ENCODE measurements at regions not wholly inside any gene's neighbourhood (a gene's known extent, or its start where the extent isn't known, plus 50 kb on each side); places are given as distances from the start of the nearest gene placed in this dataset.

GRCh38 chr4:32400870-32401269, 1680.7 kb downstream of the PCDH7 start:
- Histone ChIP-seq H3K27me3 (ENCODE audit: control insufficient read depth, insufficient read depth, low read length) (no peaks in the 10 kb centered on the region), H2AFZ (no peak overlapping the region), H3K9me3 (ENCODE audit: control insufficient read depth, low read length) (no peaks in the 10 kb centered on the region), H3K27ac (no peak overlapping the region), H3K4me1 (no peaks in the 10 kb centered on the region), H3K36me3 (ENCODE audit: control insufficient read depth, insufficient read depth, low read length) (no peaks in the 10 kb centered on the region), H3K9ac (no peak overlapping the region), H3K4me3 (ENCODE audit: low read depth, low read length) (no peak overlapping the region), H3K4me2 (ENCODE audit: low read length) (no peak overlapping the region), H3K79me2 (no peaks in the 10 kb centered on the region)
- TF ChIP-seq CTCF (IDR thresholded peaks at IDR 0.05): no peak

GRCh38 chr4:32417113-32417704, 1697.0 kb downstream of the PCDH7 start:
- no peak overlapping the region for H2AFZ ChIP-seq
- H3K4me3 ChIP-seq (ENCODE audit: low read depth, low read length): no peak overlapping the region
- no peak for TF ChIP-seq CTCF (IDR thresholded peaks at IDR 0.05)
- no peak overlapping the region for H3K27ac ChIP-seq
- no peaks in the 10 kb centered on the region for H3K27me3 ChIP-seq (ENCODE audit: control insufficient read depth, insufficient read depth, low read length)
- H3K9ac ChIP-seq: no peak overlapping the region
- H3K4me1 ChIP-seq: no peaks in the 10 kb centered on the region
- H3K9me3 ChIP-seq (ENCODE audit: control insufficient read depth, low read length): no peaks in the 10 kb centered on the region
- H3K79me2 ChIP-seq: no peaks in the 10 kb centered on the region
- H3K36me3 ChIP-seq (ENCODE audit: control insufficient read depth, insufficient read depth, low read length): no peaks in the 10 kb centered on the region
- no peak overlapping the region for H3K4me2 ChIP-seq (ENCODE audit: low read length)

- Histone ChIP-seq H3K36me3 (ENCODE audit: control insufficient read depth, insufficient read depth, low read length) (no peaks in the 10 kb centered on the region), H3K4me3 (ENCODE audit: low read depth, low read length) (no peak overlapping the region), H3K27ac (no peak overlapping the region), H3K9ac (no peak overlapping the region), H2AFZ (no peak overlapping the region), H3K9me3 (ENCODE audit: control insufficient read depth, low read length) (no peaks in the 10 kb centered on the region), H3K79me2 (no peaks in the 10 kb centered on the region), H3K4me2 (ENCODE audit: low read length) (no peak overlapping the region), H3K27me3 (ENCODE audit: control insufficient read depth, insufficient read depth, low read length) (no peaks in the 10 kb centered on the region), H3K4me1 (no peaks in the 10 kb centered on the region)
- TF ChIP-seq CTCF (IDR thresholded peaks at IDR 0.05): no peak
These were observed 1703.1 kb downstream of the PCDH7 start for GRCh38 chr4:32423267-32423666.

GRCh38 chr4:32425243-32425642, 1705.1 kb downstream of the PCDH7 start:
- Histone ChIP-seq H3K36me3 (ENCODE audit: control insufficient read depth, insufficient read depth, low read length) (no peaks in the 10 kb centered on the region), H3K9me3 (ENCODE audit: control insufficient read depth, low read length) (no peaks in the 10 kb centered on the region), H3K4me3 (ENCODE audit: low read depth, low read length) (no peak overlapping the region), H3K27ac (no peak overlapping the region), H3K4me2 (ENCODE audit: low read length) (no peak overlapping the region), H3K4me1 (no peaks in the 10 kb centered on the region), H3K27me3 (ENCODE audit: control insufficient read depth, insufficient read depth, low read length) (no peaks in the 10 kb centered on the region), H2AFZ (no peak overlapping the region), H3K79me2 (no peaks in the 10 kb centered on the region), H3K9ac (no peak overlapping the region)
- TF ChIP-seq CTCF (IDR thresholded peaks at IDR 0.05): no peak

DNA sequence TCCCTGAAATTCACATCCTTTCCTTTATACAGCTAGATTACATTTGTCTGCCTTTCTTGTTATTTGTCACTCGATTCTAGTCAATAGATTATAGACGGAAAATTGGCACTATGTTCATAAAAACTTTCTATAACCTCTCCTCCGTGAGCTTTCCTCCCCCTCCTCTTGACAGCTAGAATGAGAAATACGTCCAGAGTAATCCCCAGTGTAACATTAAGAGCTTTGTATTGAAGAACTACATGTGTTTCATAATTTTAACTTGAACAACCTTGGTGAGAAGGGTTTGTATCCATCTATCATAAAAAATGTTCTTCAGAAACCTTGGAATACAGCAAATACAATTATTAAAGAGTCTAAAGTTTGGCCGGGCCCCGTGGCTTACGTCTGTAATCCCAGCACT, 1707.4 kb downstream of the PCDH7 start:
- H3K27me3 ChIP-seq (ENCODE audit: control insufficient read depth, insufficient read depth, low read length): no peaks in the 10 kb centered on the region
- no peak overlapping the region for H3K4me2 ChIP-seq (ENCODE audit: low read length)
- no peak overlapping the region for H2AFZ ChIP-seq
- H3K36me3 ChIP-seq (ENCODE audit: control insufficient read depth, insufficient read depth, low read length): no peaks in the 10 kb centered on the region
- H3K4me1 ChIP-seq: no peaks in the 10 kb centered on the region
- TF ChIP-seq CTCF (IDR thresholded peaks at IDR 0.05): no peak
- H3K9ac ChIP-seq: no peak overlapping the region
- H3K9me3 ChIP-seq (ENCODE audit: control insufficient read depth, low read length): no peaks in the 10 kb centered on the region
- no peak overlapping the region for H3K4me3 ChIP-seq (ENCODE audit: low read depth, low read length)
- no peaks in the 10 kb centered on the region for H3K79me2 ChIP-seq
- H3K27ac ChIP-seq: no peak overlapping the region
